ENCODE measurements at regions not wholly inside any gene's neighbourhood (a gene's known extent, or its start where the extent isn't known, plus 50 kb on each side); places are given as distances from the start of the nearest gene placed in this dataset.
"Not testable (repeated sequence)": the region's sequence is repeated elsewhere in the genome, so short reads cannot be mapped to it uniquely, and the experiment has no call there.

- DNase-seq = no peak
Observed at GRCh38 chr5:104947076-104947475, 1384.5 kb upstream of the NUDT12 start.

- peak; percentile 4 for DNase-seq
Observed at GRCh38 chr5:104942735-104943134, 1380.1 kb upstream of the NUDT12 start.

- DNase-seq = no peak
Observed at GRCh38 chr5:104941030-104941645, 1378.5 kb upstream of the NUDT12 start.

- no peak for DNase-seq
Observed at GRCh38 chr5:104937598-104937997, 1375.0 kb upstream of the NUDT12 start.

DNA sequence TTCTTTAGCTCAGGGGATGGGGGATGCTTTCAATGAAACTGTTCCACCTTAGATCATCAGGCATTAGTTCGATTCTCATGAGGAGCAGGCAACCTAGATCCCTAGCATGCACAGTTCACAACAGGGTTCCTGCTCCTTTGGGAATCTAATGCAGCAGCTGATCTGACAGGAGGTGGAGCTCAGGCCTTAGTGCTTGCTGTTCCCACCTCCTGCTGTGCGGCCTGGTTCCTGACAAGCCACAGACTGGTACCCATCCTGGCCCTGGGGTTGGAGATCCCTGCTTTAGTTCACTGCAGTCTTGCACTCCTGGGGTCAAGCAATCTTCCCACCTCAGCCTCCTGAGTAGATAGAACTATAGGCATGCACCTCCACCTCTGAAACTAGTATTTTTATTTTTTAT, 1369.8 kb upstream of the NUDT12 start:
- DNase-seq = no peak

DNA sequence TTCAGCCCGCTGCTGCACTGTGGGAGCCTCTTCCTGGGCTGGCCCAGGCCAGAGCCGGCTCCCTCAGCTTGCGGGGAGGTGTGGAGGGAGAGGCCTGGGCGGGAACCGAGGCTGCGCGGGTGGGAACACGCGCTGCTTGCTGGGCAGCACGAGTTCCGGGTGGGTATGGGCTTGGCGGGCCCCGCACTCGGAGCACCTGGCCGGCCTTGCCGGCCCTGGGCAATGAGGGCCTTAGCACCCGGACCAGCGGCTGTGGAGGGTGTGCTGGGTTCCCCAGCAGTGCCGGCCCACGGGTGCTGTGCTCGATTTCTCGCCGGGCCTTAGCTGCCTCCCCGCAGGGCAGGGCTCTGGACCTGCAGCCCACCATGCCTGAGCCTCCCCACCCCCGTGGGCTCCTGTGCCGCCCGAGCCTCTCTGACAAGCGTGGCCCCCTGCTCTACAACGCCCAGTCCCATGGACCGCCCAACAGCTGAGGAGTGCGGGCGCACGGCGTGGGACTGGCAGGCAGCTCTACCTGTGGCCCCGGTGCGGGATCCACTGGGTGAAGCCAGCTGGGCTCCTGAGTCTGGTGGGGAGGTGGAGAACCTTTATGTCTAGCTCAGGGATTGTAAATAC, 1366.4 kb upstream of the NUDT12 start:
- DNase-seq = no peak

DNA sequence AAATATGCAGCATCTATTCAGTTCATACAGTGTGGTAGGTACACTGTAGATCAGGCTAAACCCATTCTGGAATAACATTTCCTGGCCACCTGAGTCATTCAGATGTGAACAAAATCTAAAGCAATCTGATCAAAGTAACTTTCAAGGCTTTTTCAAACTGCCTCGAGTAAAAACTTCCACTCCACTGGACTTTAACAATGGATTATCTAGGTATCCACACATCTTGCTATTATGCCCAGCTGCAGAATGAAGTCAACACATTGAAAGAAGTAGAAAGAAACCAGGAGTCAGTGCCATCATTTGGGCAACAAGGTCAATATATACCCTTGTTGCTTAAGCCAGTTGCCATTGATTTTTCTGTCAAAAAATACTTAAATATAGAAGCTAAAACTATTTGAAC, 1352.6 kb upstream of the NUDT12 start:
- no peak for DNase-seq

DNA sequence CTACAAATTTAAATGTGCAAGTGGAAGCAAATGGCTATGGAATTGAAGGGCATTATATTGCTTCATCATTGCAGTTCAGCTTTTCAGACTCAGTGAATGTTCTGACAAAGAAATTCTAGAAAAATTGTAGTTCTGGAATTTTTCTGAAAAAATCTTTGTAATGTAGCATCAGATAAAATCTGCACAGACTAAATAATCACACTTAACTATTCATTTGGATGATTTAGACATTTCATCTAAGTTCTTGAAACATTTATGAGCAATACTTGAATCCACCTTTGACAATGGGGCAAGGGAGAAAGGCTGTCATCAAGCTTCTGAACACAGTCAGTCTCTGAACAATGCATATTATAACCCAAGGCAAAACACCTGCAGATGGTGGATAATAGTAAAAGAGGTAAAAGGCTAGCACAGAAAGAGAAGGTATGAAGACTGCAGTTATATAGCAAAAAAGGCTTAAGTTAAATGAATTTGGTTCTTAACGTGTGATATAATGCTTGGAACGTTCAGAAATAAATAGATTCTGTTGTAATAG, 1352.0 kb upstream of the NUDT12 start:
- DNase-seq = no peak

DNA sequence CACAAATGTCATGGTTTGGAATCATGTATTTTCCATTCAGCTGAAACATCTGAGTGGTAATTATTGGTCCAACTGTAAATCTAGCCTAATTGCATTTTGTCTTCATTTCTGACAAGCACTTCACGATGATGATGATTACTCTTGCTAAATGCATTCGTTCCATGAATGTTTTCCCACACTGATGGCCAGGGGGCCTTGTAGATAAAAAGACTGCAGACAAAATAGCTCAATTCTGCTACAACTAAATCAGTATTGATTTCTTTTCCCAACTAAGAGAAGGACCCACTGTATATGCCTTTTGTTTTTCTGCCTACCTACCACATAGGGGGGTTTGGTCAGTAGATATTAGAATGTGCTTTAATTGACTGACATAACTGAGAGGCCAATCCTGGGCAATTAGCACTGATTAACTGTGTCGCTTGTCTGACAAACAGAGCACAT, 1351.3 kb upstream of the NUDT12 start:
- DNase-seq = no peak

GRCh38 chr5:104909803-104910202, 1347.2 kb upstream of the NUDT12 start:
- DNase-seq = no peak

GRCh38 chr5:104904561-104904960, 1342.0 kb upstream of the NUDT12 start:
- no peak for DNase-seq

DNA sequence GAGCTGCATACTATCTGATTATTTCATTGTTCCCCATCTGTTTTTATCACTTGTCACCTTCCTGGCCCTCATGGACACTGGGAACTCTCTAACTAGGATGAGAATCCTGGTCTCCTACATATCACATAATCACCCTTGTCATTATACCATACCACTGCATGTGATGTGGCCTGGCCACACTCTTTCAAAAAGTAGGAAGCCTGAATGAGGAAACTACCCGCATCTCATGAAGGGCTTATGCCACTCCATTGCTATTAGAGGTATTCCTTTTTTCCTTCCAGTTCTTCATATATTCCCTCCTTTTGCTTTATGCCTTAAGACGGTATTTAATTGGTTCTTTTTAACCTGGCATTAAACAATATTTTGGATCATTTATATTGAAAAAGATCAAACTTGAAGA, 1341.4 kb upstream of the NUDT12 start:
- DNase-seq = no peak

GRCh38 chr5:104891596-104891995, 1329.0 kb upstream of the NUDT12 start:
- DNase-seq = no peak

DNA sequence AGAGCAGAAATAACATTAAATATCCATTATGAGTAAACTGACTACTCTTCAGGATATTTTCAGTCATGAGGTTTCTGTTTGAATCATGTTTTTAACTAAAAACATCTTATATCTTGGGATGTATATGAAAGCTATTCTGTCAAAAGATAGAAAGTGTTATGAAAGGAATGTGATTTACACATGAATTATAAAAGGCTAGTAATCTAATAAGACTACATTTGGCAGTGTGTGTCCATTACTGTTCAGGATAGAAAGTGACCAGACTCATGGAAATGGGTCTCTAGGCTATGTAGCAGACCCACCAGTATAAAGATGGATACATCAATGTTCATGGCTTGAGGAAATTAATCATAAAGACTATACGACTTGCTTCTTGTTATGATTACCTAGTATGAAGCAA, 1328.2 kb upstream of the NUDT12 start:
- DNase-seq = no peak

GRCh38 chr5:104859437-104859836, 1296.8 kb upstream of the NUDT12 start:
- no peak for DNase-seq

- DNase-seq = not testable (repeated sequence)
Observed at GRCh38 chr5:104852099-104852498, 1289.5 kb upstream of the NUDT12 start.

GRCh38 chr5:104845541-104845940, 1283.0 kb upstream of the NUDT12 start:
- no peak for DNase-seq

DNA sequence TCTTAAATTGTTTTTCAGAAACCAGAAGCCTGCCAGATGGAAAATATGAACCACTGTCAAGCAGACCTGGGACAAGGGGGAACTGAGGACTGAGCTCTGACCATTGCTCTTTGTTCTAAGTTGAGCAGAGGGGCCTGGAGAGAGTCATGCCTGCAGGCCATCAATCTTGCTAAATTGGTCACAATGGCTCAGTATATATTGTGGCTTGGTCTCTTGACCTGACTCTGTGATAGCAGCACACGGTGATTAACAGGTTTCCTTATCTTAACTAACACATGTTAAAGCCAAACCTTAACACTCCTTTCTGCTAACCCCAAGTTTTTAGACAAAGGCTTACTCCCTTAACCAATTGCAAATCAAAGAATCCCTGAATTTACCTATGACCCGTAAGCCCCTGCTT, 1281.2 kb upstream of the NUDT12 start:
- DNase-seq = no peak

DNA sequence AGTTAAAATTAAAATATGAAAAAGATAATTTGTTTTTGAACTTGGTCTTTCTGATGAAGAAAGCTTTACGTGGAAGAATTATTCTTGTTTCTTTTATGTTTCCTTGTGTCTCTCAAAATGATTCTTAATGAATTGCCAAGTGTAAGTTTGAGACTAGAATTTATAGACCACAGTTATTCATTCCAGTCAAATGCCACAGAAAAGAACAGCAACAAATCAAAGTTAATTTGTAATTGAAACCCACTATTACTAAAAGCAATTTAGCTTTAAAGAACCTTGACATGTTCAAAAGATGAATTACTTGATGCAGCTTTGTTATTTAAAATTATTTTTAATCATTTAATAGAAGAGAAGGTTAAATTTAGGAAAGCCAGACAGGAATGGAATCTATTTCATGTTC, 1277.7 kb upstream of the NUDT12 start:
- DNase-seq = no peak

- DNase-seq = not testable (repeated sequence)
Observed at GRCh38 chr5:104831515-104831914, 1268.9 kb upstream of the NUDT12 start.

GRCh38 chr5:104821606-104822005, 1259.0 kb upstream of the NUDT12 start:
- no peak for DNase-seq

DNA sequence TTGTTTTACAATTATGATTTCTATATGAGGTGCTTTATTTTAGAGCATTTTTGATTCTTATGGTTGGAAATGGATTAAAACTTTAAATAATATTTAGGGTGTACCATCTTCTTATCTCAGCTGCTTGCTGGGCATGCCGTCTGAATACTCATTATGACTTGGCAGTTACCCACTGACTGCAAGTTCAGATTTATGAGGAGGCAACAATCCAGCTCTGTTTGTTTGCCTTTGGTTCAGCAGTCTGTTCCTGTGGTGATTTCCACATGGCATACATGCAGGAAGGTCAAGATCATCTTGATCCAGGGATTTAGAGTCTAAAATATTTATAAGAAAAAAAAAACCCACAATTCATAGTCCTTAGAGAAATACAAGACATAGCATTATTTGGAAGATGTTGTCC, 1254.5 kb upstream of the NUDT12 start:
- DNase-seq = no peak

- no peak for DNase-seq
Observed at GRCh38 chr5:104815212-104815611, 1252.6 kb upstream of the NUDT12 start.

GRCh38 chr5:104800440-104801048, 1238.0 kb upstream of the NUDT12 start:
- no peak for DNase-seq

All from fibroblast of skin of abdomen (primary cell).